Hepatocyte (in vitro differentiated cells): ENCODE measurements at regions not wholly inside any gene's neighbourhood (a gene's known extent, or its start where the extent isn't known, plus 50 kb on each side); places are given as distances from the start of the nearest gene placed in this dataset.

Source experiments
- DNase-seq: peaks from one replicate; pipeline ENCODE4 v3.0.0-alpha.2; 2016; ENCODE audit warnings: low spot score
- H2AFZ ChIP-seq: fragments of 200-600 bp; sonication (generic); 2 replicates; pipeline ENCODE4 v1.6.0; 2016; ENCODE audit warnings: antibody characterized with exemption, mild to moderate bottlenecking
- H3K27ac ChIP-seq: fragments of 200-600 bp; sonication (generic); 2 replicates; pipeline ENCODE4 v1.5.1; 2016; ENCODE audit warnings: mild to moderate bottlenecking
- H3K27me3 ChIP-seq: fragments of 200-600 bp; sonication (generic); 2 replicates; pipeline ENCODE4 v1.6.1; 2016
- H3K36me3 ChIP-seq: fragments of 200-600 bp; sonication (generic); replicated peaks from 2 replicates; pipeline ENCODE4 v1.5.1; 2016; ENCODE audit warnings: low read depth; ENCODE audit not compliant: insufficient read depth
- H3K4me1 ChIP-seq: fragments of 200-600 bp; sonication (generic); 2 replicates; pipeline ENCODE4 v1.5.1; 2016; ENCODE audit warnings: mild to moderate bottlenecking, moderate library complexity; ENCODE audit not compliant: insufficient read depth
- H3K4me2 ChIP-seq: fragments of 200-600 bp; sonication (generic); 2 replicates; pipeline ENCODE4 v1.6.0; 2016
- H3K4me3 ChIP-seq: fragments of 200-600 bp; sonication (generic); 2 replicates; pipeline ENCODE4 v1.5.1; 2016; ENCODE audit warnings: mild to moderate bottlenecking
- H3K79me2 ChIP-seq: fragments of 200-600 bp; sonication (generic); 2 replicates; pipeline ENCODE4 v1.6.0; 2017; ENCODE audit warnings: mild to moderate bottlenecking
- H3K9me2 ChIP-seq: fragments of 200-600 bp; sonication (generic); replicated peaks from 2 replicates; pipeline ENCODE4 v1.6.0; 2017; ENCODE audit warnings: mild to moderate bottlenecking; ENCODE audit not compliant: insufficient read depth
- H3K9me3 ChIP-seq: fragments of 200-600 bp; sonication (generic); 2 replicates; pipeline ENCODE4 v1.5.1; 2016; ENCODE audit warnings: low read depth, mild to moderate bottlenecking
- H4K20me1 ChIP-seq: fragments of 200-600 bp; sonication (generic); 2 replicates; pipeline ENCODE4 v1.6.0; 2016; ENCODE audit warnings: mild to moderate bottlenecking; ENCODE audit not compliant: insufficient read depth, poor library complexity, severe bottlenecking
- CTCF ChIP-seq: fragments of 200-600 bp; sonication (generic); IDR thresholded peaks from 2 replicates; pipeline ENCODE4 v1.5.1; 2016; ENCODE audit warnings: antibody characterized with exemption, mild to moderate bottlenecking; ENCODE audit not compliant: poor library complexity
- EZH2 ChIP-seq: fragments of 200-600 bp; sonication (generic); IDR thresholded peaks from 2 replicates; pipeline ENCODE4 v1.6.1; 2016; ENCODE audit warnings: antibody characterized with exemption, mild to moderate bottlenecking, borderline replicate concordance
- EZH2phosphoT487 ChIP-seq: fragments of 200-600 bp; sonication (generic); IDR thresholded peaks from one replicate; pipeline ENCODE4 v1.6.1; 2018; ENCODE audit warnings: antibody characterized with exemption, mild to moderate bottlenecking, low read depth, moderate library complexity; ENCODE audit not compliant: unreplicated experiment, severe bottlenecking
- WGBS: methylation state at CpG from one replicate; pipeline ENCODE4 v1.1.6; 2016; ENCODE audit warnings: low lambda C conversion rate; ENCODE audit errors: missing lambda C conversion rate; 5-methylcytosine and 5-hydroxymethylcytosine counted together

GRCh38 chr4:17153572-17153971 lies 255.1 kb upstream of the LDB2 start:
- WGBS = 91% methylated on average over 6 of the region's 6 CpGs
- H3K79me2 ChIP-seq = no peaks in the 10 kb centered on the region
- no peaks in the 10 kb centered on the region for H3K27me3 ChIP-seq
- H3K4me2 ChIP-seq = no peak overlapping the region
- DNase-seq = no peak
- H3K4me1 ChIP-seq = no peaks in the 10 kb centered on the region
- H4K20me1 ChIP-seq = no peaks in the 10 kb centered on the region
- TF ChIP-seq EZH2 = no peak
- no peak for TF ChIP-seq EZH2phosphoT487
- no peak for TF ChIP-seq CTCF
- no peaks in the 10 kb centered on the region for H3K9me3 ChIP-seq
- no peak overlapping the region for H3K4me3 ChIP-seq
- H3K9me2 ChIP-seq = no peaks in the 10 kb centered on the region
- H3K36me3 ChIP-seq = no peaks in the 10 kb centered on the region
- H2AFZ ChIP-seq = no peak overlapping the region
- no peak overlapping the region for H3K27ac ChIP-seq

GRCh38 chr4:17152941-17153540 lies 254.6 kb upstream of the LDB2 start:
- Histone ChIP-seq H3K79me2 (no peaks in the 10 kb centered on the region), H3K4me3 (no peak overlapping the region), H3K27ac (no peak overlapping the region), H3K9me3 (no peaks in the 10 kb centered on the region), H3K9me2 (no peaks in the 10 kb centered on the region), H3K36me3 (no peaks in the 10 kb centered on the region), H3K4me1 (no peaks in the 10 kb centered on the region), H4K20me1 (no peaks in the 10 kb centered on the region), H2AFZ (no peak overlapping the region), H3K27me3 (no peaks in the 10 kb centered on the region), H3K4me2 (no peak overlapping the region)
- DNase-seq = no peak
- no peak for TF ChIP-seq CTCF
- no peak for TF ChIP-seq EZH2phosphoT487
- no peak for TF ChIP-seq EZH2
- 36% methylated on average over 6 of the region's 6 CpGs for WGBS

GRCh38 chr4:17142232-17142711 lies 243.8 kb upstream of the LDB2 start:
- DNase-seq = no peak
- no peaks in the 10 kb centered on the region for H3K27me3 ChIP-seq
- peaks cover 2% of the 10 kb centered on the region for H3K9me3 ChIP-seq
- H3K4me1 ChIP-seq = no peaks in the 10 kb centered on the region
- no peak overlapping the region for H3K27ac ChIP-seq
- no peaks in the 10 kb centered on the region for H3K9me2 ChIP-seq
- no peak overlapping the region for H3K4me2 ChIP-seq
- TF ChIP-seq EZH2phosphoT487 = no peak
- TF ChIP-seq CTCF = no peak
- TF ChIP-seq EZH2 = no peak
- no peaks in the 10 kb centered on the region for H4K20me1 ChIP-seq
- no peak overlapping the region for H2AFZ ChIP-seq
- H3K79me2 ChIP-seq = no peaks in the 10 kb centered on the region
- H3K36me3 ChIP-seq = no peaks in the 10 kb centered on the region
- H3K4me3 ChIP-seq = no peak overlapping the region

- H3K27me3 ChIP-seq = no peaks in the 10 kb centered on the region
- no peak overlapping the region for H3K27ac ChIP-seq
- DNase-seq = no peak
These were observed 240.4 kb upstream of the LDB2 start for GRCh38 chr4:17138847-17139246.

More at GRCh38 chr4:17138847-17139246, 240.4 kb upstream of the LDB2 start:
- H4K20me1 ChIP-seq = no peaks in the 10 kb centered on the region
- TF ChIP-seq EZH2 (no peak), EZH2phosphoT487 (no peak), CTCF (no peak)
- H3K4me1 ChIP-seq = no peaks in the 10 kb centered on the region
- no peaks in the 10 kb centered on the region for H3K79me2 ChIP-seq
- no peak overlapping the region for H3K4me2 ChIP-seq
- H3K4me3 ChIP-seq = no peak overlapping the region
- no peaks in the 10 kb centered on the region for H3K9me2 ChIP-seq
- H2AFZ ChIP-seq = no peak overlapping the region
- no peaks in the 10 kb centered on the region for H3K36me3 ChIP-seq
- H3K9me3 ChIP-seq = peaks cover 2% of the 10 kb centered on the region
